ENCODE measurements at regions not wholly inside any gene's neighbourhood (a gene's known extent, or its start where the extent isn't known, plus 50 kb on each side); places are given as distances from the start of the nearest gene placed in this dataset.

GRCh38 chr7:148489678-148490077 lies 100.9 kb upstream of the C7orf33 start:
- intact Hi-C loops (cut with DNase I): no loop called here
- WGBS, 4 donors: 56 to 80% (median 78%) methylated on average over 6 of the region's 6 CpGs

GRCh38 chr7:148492157-148492860 lies 98.3 kb upstream of the C7orf33 start:
- intact Hi-C loops (cut with DNase I): no loop called here
- TF ChIP-seq POLR2A (IDR thresholded peaks at IDR 0.05): no peak
- TF ChIP-seq CTCF (IDR thresholded peaks at IDR 0.05): no peak
- WGBS, 4 donors: 89 to 94% (median 91%) methylated on average over 3 of the region's 3 CpGs
- Histone ChIP-seq H3K4me3 (no peak overlapping the region), H3K36me3 (replicated peaks in 1 of 2) (no peaks in the 10 kb centered on the region), H3K9me3 (replicated peaks in 1 of 3) (no peaks in the 10 kb centered on the region), H3K4me1 (replicated peaks in 1 of 2) (no peaks in the 10 kb centered on the region), H3K27ac (no peak overlapping the region), H3K27me3 (no peaks in the 10 kb centered on the region)
- DNase-seq: no peak

More at GRCh38 chr7:148489678-148490077, 100.9 kb upstream of the C7orf33 start:
- Histone ChIP-seq H3K27ac (no peak overlapping the region), H3K4me1 (replicated peaks in 1 of 2) (no peaks in the 10 kb centered on the region), H3K4me3 (no peak overlapping the region), H3K27me3 (no peaks in the 10 kb centered on the region), H3K36me3 (replicated peaks in 1 of 2) (no peaks in the 10 kb centered on the region), H3K9me3 (replicated peaks in 1 of 3) (no peaks in the 10 kb centered on the region)
- TF ChIP-seq CTCF (IDR thresholded peaks at IDR 0.05) (no peak), POLR2A (IDR thresholded peaks at IDR 0.05) (no peak)
- DNase-seq: no peak

GRCh38 chr7:148495605-148496004 lies 95.0 kb upstream of the C7orf33 start:
- H3K27me3 ChIP-seq: peaks cover 9% of the 10 kb centered on the region
- no peaks in the 10 kb centered on the region for H3K4me1 ChIP-seq (replicated peaks in 1 of 2)
- intact Hi-C loops (cut with DNase I): no loop called here
- WGBS, 4 donors: 79 to 89% (median 85%) methylated on average over 4 of the region's 4 CpGs
- no peak overlapping the region for H3K27ac ChIP-seq
- no peak for TF ChIP-seq POLR2A (IDR thresholded peaks at IDR 0.05)
- TF ChIP-seq CTCF (IDR thresholded peaks at IDR 0.05): no peak
- no peak for DNase-seq
- no peaks in the 10 kb centered on the region for H3K9me3 ChIP-seq (replicated peaks in 1 of 3)
- no peak overlapping the region for H3K4me3 ChIP-seq
- H3K36me3 ChIP-seq (replicated peaks in 1 of 2): no peaks in the 10 kb centered on the region

- Histone ChIP-seq H3K4me1 (replicated peaks in 1 of 2) (no peaks in the 10 kb centered on the region), H3K9me3 (replicated peaks in 1 of 3) (no peaks in the 10 kb centered on the region), H3K4me3 (no peak overlapping the region), H3K27ac (no peak overlapping the region), H3K36me3 (replicated peaks in 1 of 2) (no peaks in the 10 kb centered on the region), H3K27me3 (peaks cover 11% of the 10 kb centered on the region)
- 61 to 64% (median 63%) methylated on average over 9 of the region's 9 CpGs for WGBS, 4 donors
- intact Hi-C loops (cut with DNase I): loop anchor here in 1 of 2 donors (5.0 kb wide), 1 partner anchor 466 kb away; no protein-coding TSS in a partner anchor
- DNase-seq: no peak
- TF ChIP-seq CTCF (IDR thresholded peaks at IDR 0.05) (no peak), POLR2A (IDR thresholded peaks at IDR 0.05) (no peak)
Observed at GRCh38 chr7:148500978-148501377, 89.6 kb upstream of the C7orf33 start.

Data from adrenal gland (tissue), 9 donors.